Liver (tissue), 8 donors: ENCODE measurements at regions not wholly inside any gene's neighbourhood (a gene's known extent, or its start where the extent isn't known, plus 50 kb on each side); places are given as distances from the start of the nearest gene placed in this dataset.
A peak's percentile ranks its signal among the peaks of the same experiment; 100 is the strongest.

Source experiments
- DNase-seq: peaks from one replicate; pipeline ENCODE4 v3.0.0-alpha.2; 2017; ENCODE audit warnings: low spot score
- H3K27ac ChIP-seq, 2 donors: one replicate each; pipeline ENCODE4 v1.7.0; 2013; ENCODE audit warnings: inconsistent platforms in 2 of 2, low read length in 2 of 2, control low read depth in 1 of 2, low read depth in 1 of 2, mild to moderate bottlenecking in 1 of 2
- H3K27me3 ChIP-seq, 4 donors: one replicate each; pipeline versions ENCODE4 v1.6.1 to v1.7.0; 2013; ENCODE audit warnings: low read length in 3 of 4, inconsistent platforms in 1 of 4, mild to moderate bottlenecking in 1 of 4, moderate library complexity in 1 of 4; ENCODE audit not compliant: control insufficient read depth in 4 of 4, insufficient read depth in 4 of 4
- H3K36me3 ChIP-seq, 4 donors: one replicate each; pipeline versions ENCODE4 v1.6.1 to v1.7.0; 2013; ENCODE audit warnings: low read length in 3 of 4, mild to moderate bottlenecking in 3 of 4, low read depth in 1 of 4, moderate library complexity in 1 of 4; ENCODE audit not compliant: control insufficient read depth in 4 of 4, insufficient read depth in 3 of 4
- H3K4me1 ChIP-seq, 4 donors: one replicate each; pipeline versions ENCODE4 v1.6.1 to v1.7.0; 2013; ENCODE audit warnings: low read length in 3 of 4, mild to moderate bottlenecking in 3 of 4, moderate library complexity in 1 of 4; ENCODE audit not compliant: control insufficient read depth in 4 of 4, insufficient read depth in 4 of 4
- H3K4me3 ChIP-seq, 3 donors: one replicate each; pipeline versions ENCODE4 v1.6.1 to v1.7.0; 2013; ENCODE audit warnings: low read length in 3 of 3, control low read depth in 1 of 3, low read depth in 1 of 3, mild to moderate bottlenecking in 1 of 3
- H3K9ac ChIP-seq, 2 donors: one replicate each; pipeline ENCODE4 v1.7.0; 2013; ENCODE audit warnings: low read length in 2 of 2, mild to moderate bottlenecking in 2 of 2, moderate library complexity in 2 of 2, control low read depth in 1 of 2, low read depth in 1 of 2
- H3K9me3 ChIP-seq, 4 donors: one replicate each; pipeline versions ENCODE4 v1.6.1 to v1.7.0; 2013; ENCODE audit warnings: low read length in 3 of 4; ENCODE audit not compliant: control insufficient read depth in 4 of 4
- CTCF ChIP-seq: fragments of 150-350 bp; IDR thresholded peaks from 2 replicates; pipeline ENCODE4 v1.5.1; 2017; ENCODE audit warnings: improper control_type of control experiment, low read depth, low read length; ENCODE audit not compliant: missing input control
- EGR1 ChIP-seq, 2 donors: IDR thresholded peaks; 2 replicates each; pipeline ENCODE4 v1.6.1; 2016 to 2018; ENCODE audit warnings: antibody characterized with exemption in 2 of 2, low read depth in 2 of 2
- FOXA1 ChIP-seq: IDR thresholded peaks from 2 replicates; pipeline ENCODE4 v1.6.1; 2016; ENCODE audit warnings: antibody characterized with exemption
- FOXA2 ChIP-seq: IDR thresholded peaks from 2 replicates; pipeline ENCODE4 v1.6.1; 2016; ENCODE audit warnings: antibody characterized with exemption
- GABPA ChIP-seq, 2 donors: IDR thresholded peaks in 1 of 2; conservative IDR thresholded peaks in 1 of 2; 2 replicates each; pipeline ENCODE4 v1.6.1; 2016; ENCODE audit warnings: antibody characterized with exemption in 2 of 2, mild to moderate bottlenecking in 1 of 2, moderate library complexity in 1 of 2
- HNF4A ChIP-seq, 2 donors: conservative IDR thresholded peaks; 2 replicates each; pipeline ENCODE4 v1.6.1; 2016; ENCODE audit warnings: antibody characterized with exemption in 2 of 2, mild to moderate bottlenecking in 2 of 2
- HNF4G ChIP-seq: IDR thresholded peaks from 2 replicates; pipeline ENCODE4 v1.6.1; 2016; ENCODE audit warnings: antibody characterized with exemption
- NR2F2 ChIP-seq: IDR thresholded peaks from 2 replicates; pipeline ENCODE4 v1.6.1; 2016; ENCODE audit warnings: antibody characterized with exemption
- RAD21 ChIP-seq, 2 donors: IDR thresholded peaks; 2 replicates each; pipeline ENCODE4 v1.6.1; 2016; ENCODE audit warnings: antibody characterized with exemption in 2 of 2, mild to moderate bottlenecking in 2 of 2
- RXRA ChIP-seq, 2 donors: IDR thresholded peaks; 2 replicates each; pipeline ENCODE4 v1.6.1; 2017 to 2018; ENCODE audit warnings: antibody characterized with exemption in 2 of 2, mild to moderate bottlenecking in 1 of 2
- SP1 ChIP-seq: IDR thresholded peaks from 2 replicates; pipeline ENCODE4 v1.6.1; 2018; ENCODE audit warnings: antibody characterized with exemption, mild to moderate bottlenecking
- TAF1 ChIP-seq: conservative IDR thresholded peaks from 2 replicates; pipeline ENCODE4 v1.6.1; 2016; ENCODE audit warnings: antibody characterized with exemption, mild to moderate bottlenecking
- YY1 ChIP-seq: IDR thresholded peaks from 2 replicates; pipeline ENCODE4 v1.6.1; 2016; ENCODE audit warnings: antibody characterized with exemption, mild to moderate bottlenecking
- WGBS: extraction: QIAGEN DNeasy Blood & Tissue Kit; methylation state at CpG from one replicate; pipeline ENCODE4 v1.1.7; 2013; 5-methylcytosine and 5-hydroxymethylcytosine counted together
- TF ChIP-seq, protein P1 (sequence below): IDR thresholded peaks from 2 replicates; pipeline ENCODE4 v1.6.1; 2016; ENCODE audit warnings: antibody characterized with exemption
- TF ChIP-seq, protein P2 (sequence below): IDR thresholded peaks from 2 replicates; pipeline ENCODE4 v1.6.1; 2016; ENCODE audit warnings: antibody characterized with exemption
- TF ChIP-seq, protein P3 (sequence below): IDR thresholded peaks from 2 replicates; pipeline ENCODE4 v1.6.1; 2016; ENCODE audit warnings: antibody characterized with exemption
- TF ChIP-seq, protein P4 (sequence below): IDR thresholded peaks from 2 replicates; pipeline ENCODE4 v1.6.1; 2016; ENCODE audit warnings: antibody characterized with exemption, mild to moderate bottlenecking
- donor health status: healthy.
- donor health status: healthy.
- donor health status: healthy.
- donor health status: healthy.
- donor health status: healthy.

DNA sequence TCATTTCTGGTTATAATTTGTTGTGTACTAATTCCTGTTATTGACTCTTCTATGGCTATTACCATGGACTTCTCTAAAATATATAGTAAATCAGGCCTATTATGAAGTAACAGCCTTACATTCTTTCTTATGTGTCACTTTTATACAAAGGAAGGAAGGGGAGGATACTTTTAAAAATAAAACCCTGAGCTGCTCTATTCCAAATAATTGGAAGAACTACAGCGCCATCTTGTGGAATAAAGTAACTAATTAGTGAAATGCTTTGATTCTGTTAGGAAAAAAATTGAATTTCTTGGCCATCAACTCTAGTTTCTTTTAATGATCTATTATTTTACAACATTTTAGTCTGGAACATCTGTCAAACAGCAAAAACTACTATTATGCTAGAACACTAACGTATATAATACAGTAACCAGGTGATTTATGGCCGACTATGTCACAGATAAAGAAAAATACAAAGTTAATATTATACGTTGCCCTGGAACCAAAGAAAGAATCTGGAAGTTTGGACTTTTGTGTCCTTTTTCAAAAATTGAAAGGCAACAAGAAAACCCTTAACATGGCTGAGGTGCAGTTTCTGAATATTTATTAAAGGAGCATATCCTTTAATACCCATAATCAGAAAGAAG, 55.0 kb upstream of the NELL2 start:
- TF ChIP-seq GABPA (IDR thresholded peaks at IDR 0.05 in 1 of 2, conservative IDR thresholded peaks at IDR 0.05 in 1 of 2) (no peak), YY1 (no peak), HNF4G (no peak), HNF4A (conservative IDR thresholded peaks at IDR 0.05) (no peak), EGR1 (IDR thresholded peaks at IDR 0.05; ENCODE audit: low read depth in 2 of 2) (no peak), CTCF (peak; percentile 54), FOXA2 (no peak), SP1 (no peak), TAF1 (no peak), FOXA1 (no peak), RAD21 (IDR thresholded peaks at IDR 0.05) (peak; percentile 82 to 83), RXRA (IDR thresholded peaks at IDR 0.05) (no peak), NR2F2 (no peak)
- TF ChIP-seq, protein P1, sequence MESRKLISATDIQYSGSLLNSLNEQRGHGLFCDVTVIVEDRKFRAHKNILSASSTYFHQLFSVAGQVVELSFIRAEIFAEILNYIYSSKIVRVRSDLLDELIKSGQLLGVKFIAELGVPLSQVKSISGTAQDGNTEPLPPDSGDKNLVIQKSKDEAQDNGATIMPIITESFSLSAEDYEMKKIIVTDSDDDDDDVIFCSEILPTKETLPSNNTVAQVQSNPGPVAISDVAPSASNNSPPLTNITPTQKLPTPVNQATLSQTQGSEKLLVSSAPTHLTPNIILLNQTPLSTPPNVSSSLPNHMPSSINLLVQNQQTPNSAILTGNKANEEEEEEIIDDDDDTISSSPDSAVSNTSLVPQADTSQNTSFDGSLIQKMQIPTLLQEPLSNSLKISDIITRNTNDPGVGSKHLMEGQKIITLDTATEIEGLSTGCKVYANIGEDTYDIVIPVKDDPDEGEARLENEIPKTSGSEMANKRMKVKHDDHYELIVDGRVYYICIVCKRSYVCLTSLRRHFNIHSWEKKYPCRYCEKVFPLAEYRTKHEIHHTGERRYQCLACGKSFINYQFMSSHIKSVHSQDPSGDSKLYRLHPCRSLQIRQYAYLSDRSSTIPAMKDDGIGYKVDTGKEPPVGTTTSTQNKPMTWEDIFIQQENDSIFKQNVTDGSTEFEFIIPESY, result no peak
- TF ChIP-seq, protein P2, sequence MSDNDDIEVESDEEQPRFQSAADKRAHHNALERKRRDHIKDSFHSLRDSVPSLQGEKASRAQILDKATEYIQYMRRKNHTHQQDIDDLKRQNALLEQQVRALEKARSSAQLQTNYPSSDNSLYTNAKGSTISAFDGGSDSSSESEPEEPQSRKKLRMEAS, result no peak
- TF ChIP-seq, protein P3, sequence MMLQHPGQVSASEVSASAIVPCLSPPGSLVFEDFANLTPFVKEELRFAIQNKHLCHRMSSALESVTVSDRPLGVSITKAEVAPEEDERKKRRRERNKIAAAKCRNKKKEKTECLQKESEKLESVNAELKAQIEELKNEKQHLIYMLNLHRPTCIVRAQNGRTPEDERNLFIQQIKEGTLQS, result no peak
- TF ChIP-seq, protein P4, sequence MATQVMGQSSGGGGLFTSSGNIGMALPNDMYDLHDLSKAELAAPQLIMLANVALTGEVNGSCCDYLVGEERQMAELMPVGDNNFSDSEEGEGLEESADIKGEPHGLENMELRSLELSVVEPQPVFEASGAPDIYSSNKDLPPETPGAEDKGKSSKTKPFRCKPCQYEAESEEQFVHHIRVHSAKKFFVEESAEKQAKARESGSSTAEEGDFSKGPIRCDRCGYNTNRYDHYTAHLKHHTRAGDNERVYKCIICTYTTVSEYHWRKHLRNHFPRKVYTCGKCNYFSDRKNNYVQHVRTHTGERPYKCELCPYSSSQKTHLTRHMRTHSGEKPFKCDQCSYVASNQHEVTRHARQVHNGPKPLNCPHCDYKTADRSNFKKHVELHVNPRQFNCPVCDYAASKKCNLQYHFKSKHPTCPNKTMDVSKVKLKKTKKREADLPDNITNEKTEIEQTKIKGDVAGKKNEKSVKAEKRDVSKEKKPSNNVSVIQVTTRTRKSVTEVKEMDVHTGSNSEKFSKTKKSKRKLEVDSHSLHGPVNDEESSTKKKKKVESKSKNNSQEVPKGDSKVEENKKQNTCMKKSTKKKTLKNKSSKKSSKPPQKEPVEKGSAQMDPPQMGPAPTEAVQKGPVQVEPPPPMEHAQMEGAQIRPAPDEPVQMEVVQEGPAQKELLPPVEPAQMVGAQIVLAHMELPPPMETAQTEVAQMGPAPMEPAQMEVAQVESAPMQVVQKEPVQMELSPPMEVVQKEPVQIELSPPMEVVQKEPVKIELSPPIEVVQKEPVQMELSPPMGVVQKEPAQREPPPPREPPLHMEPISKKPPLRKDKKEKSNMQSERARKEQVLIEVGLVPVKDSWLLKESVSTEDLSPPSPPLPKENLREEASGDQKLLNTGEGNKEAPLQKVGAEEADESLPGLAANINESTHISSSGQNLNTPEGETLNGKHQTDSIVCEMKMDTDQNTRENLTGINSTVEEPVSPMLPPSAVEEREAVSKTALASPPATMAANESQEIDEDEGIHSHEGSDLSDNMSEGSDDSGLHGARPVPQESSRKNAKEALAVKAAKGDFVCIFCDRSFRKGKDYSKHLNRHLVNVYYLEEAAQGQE, result no peak
- Histone ChIP-seq H3K36me3 (no peaks in the 10 kb centered on the region), H3K27ac (no peak overlapping the region), H3K4me3 (no peak overlapping the region), H3K9ac (no peak overlapping the region), H3K4me1 (no peaks in the 10 kb centered on the region), H3K27me3 (no peaks in the 10 kb centered on the region), H3K9me3 (no peaks in the 10 kb centered on the region)
- DNase-seq, result no peak
- 35% methylated on average over 4 of the region's 4 CpGs for WGBS
